NB4 (cell line): ENCODE measurements at regions not wholly inside any gene's neighbourhood (a gene's known extent, or its start where the extent isn't known, plus 50 kb on each side); places are given as distances from the start of the nearest gene placed in this dataset.

Experiments used
- POLR2A ChIP-seq: IDR thresholded peaks from 2 replicates; pipeline ENCODE4 v1.6.1; 2011; ENCODE audit warnings: mild to moderate bottlenecking; ENCODE audit not compliant: insufficient read length; ENCODE audit errors: extremely low read depth
- TF ChIP-seq, protein P1 (sequence below): IDR thresholded peaks from one replicate; pipeline ENCODE4 v1.5.1; 2012; ENCODE audit warnings: low read depth, low read length
- TF ChIP-seq, protein P2 (sequence below): IDR thresholded peaks from 2 replicates; pipeline ENCODE4 v1.6.1; 2011; ENCODE audit warnings: low read depth, low read length

DNA sequence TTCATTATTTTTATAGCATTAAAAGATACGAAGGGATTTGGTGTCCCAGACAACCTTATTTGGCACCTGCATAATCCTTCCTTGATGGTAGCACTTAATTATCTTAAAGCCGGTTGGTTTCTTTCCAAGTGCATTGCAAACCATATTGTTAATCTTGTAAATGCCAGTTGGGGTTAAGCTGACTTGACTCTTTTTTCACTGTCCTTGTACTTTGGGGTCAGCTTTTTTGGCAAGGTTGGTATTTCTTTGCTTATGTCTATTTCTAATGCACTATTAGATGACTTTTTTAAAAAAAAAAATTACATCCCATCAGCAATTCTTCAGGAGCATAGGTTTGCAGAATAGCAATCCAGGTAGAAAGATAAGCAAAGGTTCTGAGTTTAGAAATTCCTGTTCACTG is 466.8 kb upstream of the TLE4 start:
- TF ChIP-seq, protein P1, sequence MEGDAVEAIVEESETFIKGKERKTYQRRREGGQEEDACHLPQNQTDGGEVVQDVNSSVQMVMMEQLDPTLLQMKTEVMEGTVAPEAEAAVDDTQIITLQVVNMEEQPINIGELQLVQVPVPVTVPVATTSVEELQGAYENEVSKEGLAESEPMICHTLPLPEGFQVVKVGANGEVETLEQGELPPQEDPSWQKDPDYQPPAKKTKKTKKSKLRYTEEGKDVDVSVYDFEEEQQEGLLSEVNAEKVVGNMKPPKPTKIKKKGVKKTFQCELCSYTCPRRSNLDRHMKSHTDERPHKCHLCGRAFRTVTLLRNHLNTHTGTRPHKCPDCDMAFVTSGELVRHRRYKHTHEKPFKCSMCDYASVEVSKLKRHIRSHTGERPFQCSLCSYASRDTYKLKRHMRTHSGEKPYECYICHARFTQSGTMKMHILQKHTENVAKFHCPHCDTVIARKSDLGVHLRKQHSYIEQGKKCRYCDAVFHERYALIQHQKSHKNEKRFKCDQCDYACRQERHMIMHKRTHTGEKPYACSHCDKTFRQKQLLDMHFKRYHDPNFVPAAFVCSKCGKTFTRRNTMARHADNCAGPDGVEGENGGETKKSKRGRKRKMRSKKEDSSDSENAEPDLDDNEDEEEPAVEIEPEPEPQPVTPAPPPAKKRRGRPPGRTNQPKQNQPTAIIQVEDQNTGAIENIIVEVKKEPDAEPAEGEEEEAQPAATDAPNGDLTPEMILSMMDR = no peak
- TF ChIP-seq POLR2A = no peak
- TF ChIP-seq, protein P2, sequence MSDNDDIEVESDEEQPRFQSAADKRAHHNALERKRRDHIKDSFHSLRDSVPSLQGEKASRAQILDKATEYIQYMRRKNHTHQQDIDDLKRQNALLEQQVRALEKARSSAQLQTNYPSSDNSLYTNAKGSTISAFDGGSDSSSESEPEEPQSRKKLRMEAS = no peak
